Prostate gland (tissue), 2 donors: ENCODE measurements at regions not wholly inside any gene's neighbourhood (a gene's known extent, or its start where the extent isn't known, plus 50 kb on each side); places are given as distances from the start of the nearest gene placed in this dataset.

Source experiments
- DNase-seq: peaks from one replicate; pipeline ENCODE4 v3.0.0-alpha.2; 2019; ENCODE audit warnings: low spot score
- H3K27ac ChIP-seq, 2 donors: fragments of 200-600 bp; sonication (generic); 2 replicates each; pipeline ENCODE4 v1.5.1; 2017 to 2019
- H3K27me3 ChIP-seq: fragments of 200-600 bp; sonication (generic); replicated peaks from 2 replicates; pipeline ENCODE4 v1.5.1; 2019; ENCODE audit not compliant: insufficient read depth
- H3K36me3 ChIP-seq, 2 donors: fragments of 200-600 bp; sonication (generic); 1 replicate in 1 of 2; 2 replicates in 1 of 2; pipeline versions ENCODE4 v1.5.1 to v1.8.1; 2017 to 2019
- H3K4me1 ChIP-seq: fragments of 200-600 bp; sonication (generic); replicated peaks from 2 replicates; pipeline ENCODE4 v1.5.1; 2019
- H3K4me3 ChIP-seq, 2 donors: fragments of 200-600 bp; sonication (generic); 2 replicates each; pipeline ENCODE4 v1.5.1; 2017 to 2019
- H3K9me3 ChIP-seq: fragments of 200-600 bp; sonication (generic); 2 replicates; pipeline ENCODE4 v1.5.1; 2017
- POLR2A ChIP-seq: fragments of 450-650 bp; IDR thresholded peaks from one replicate; pipeline ENCODE4 v1.6.1; 2016; ENCODE audit warnings: antibody characterized with exemption, mild to moderate bottlenecking
- POLR2AphosphoS5 ChIP-seq: sonication (generic); formaldehyde crosslinking; IDR thresholded peaks from one replicate; pipeline ENCODE4 v1.6.1; 2017; ENCODE audit warnings: antibody characterized with exemption
- WGBS: methylation state at CpG from one replicate; pipeline ENCODE4 v1.1.5; 2018; 5-methylcytosine and 5-hydroxymethylcytosine counted together
- intact Hi-C: fragments of 100-400 bp; cut with DNase I; formaldehyde crosslinking; loops from one replicate; pipeline ENCODE4 v1.14.2; 2022
- TF ChIP-seq, protein P1 (sequence below), 4 experiments: fragments of 200-600 bp in 2 of 4; fragments of 450-650 bp in 2 of 4; sonication (generic) in 2 of 4; IDR thresholded peaks; 1 replicate in 3 of 4; 2 replicates in 1 of 4; pipeline ENCODE4 v1.5.1; 2016 to 2019; ENCODE audit warnings: antibody characterized with exemption in 4 of 4, mild to moderate bottlenecking in 2 of 4, moderate library complexity in 2 of 4

DNA sequence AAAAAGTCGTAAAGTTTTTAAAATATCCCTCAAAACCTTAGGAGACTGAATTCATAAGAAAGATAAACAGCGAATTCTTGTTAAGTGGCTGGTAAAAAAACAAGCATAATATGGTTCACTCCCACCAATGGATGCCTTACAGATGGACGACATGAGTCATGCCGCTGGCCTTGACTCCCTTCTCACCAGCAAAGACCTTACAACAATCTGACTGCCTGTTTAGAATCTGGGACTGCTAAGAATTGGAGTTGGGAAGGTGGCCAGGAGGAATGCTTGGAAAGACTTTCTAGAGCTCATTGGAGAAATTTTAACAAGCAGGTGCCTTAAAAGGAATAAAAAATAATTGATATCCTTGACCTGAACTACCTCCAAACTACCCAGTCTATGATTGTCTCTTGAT is 206.9 kb upstream of the FMN2 start:
- intact Hi-C loops = no loop called here
- TF ChIP-seq POLR2AphosphoS5 (no peak), POLR2A (no peak)
- TF ChIP-seq, protein P1, sequence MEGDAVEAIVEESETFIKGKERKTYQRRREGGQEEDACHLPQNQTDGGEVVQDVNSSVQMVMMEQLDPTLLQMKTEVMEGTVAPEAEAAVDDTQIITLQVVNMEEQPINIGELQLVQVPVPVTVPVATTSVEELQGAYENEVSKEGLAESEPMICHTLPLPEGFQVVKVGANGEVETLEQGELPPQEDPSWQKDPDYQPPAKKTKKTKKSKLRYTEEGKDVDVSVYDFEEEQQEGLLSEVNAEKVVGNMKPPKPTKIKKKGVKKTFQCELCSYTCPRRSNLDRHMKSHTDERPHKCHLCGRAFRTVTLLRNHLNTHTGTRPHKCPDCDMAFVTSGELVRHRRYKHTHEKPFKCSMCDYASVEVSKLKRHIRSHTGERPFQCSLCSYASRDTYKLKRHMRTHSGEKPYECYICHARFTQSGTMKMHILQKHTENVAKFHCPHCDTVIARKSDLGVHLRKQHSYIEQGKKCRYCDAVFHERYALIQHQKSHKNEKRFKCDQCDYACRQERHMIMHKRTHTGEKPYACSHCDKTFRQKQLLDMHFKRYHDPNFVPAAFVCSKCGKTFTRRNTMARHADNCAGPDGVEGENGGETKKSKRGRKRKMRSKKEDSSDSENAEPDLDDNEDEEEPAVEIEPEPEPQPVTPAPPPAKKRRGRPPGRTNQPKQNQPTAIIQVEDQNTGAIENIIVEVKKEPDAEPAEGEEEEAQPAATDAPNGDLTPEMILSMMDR (IDR thresholded peaks at IDR 0.05) = no peak

DNA sequence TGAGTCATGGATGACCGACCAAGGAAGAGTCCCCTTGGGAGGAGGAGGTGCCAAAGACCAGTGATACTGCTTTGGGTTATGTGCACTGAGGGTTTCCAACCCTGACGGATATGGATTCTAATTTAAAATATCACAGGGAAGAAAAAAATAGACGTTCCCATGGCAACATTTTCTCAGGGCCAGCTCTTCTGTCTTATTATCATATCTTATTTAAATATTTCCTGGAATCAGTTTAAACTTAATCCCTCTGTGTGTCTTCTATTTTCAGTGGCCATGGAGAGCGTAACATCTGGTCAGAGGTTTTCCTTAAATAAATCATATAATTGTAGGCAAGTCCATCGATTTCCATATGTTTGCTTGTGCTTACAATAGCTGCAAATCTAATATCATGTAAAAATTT is 205.4 kb upstream of the FMN2 start:
- WGBS = 91% methylated on average over 5 of the region's 5 CpGs
- TF ChIP-seq, protein P1 (IDR thresholded peaks at IDR 0.05) = no peak
- TF ChIP-seq POLR2AphosphoS5 (no peak), POLR2A (no peak)
- intact Hi-C loops = no loop called here

More for the DNA sequence above, 206.9 kb upstream of the FMN2 start:
- peak overlapping the region in 1 of 2 donors; percentile 70 for H3K27ac ChIP-seq
- WGBS = 69% methylated on average over 4 of the region's 4 CpGs
- peaks cover 5% of the 10 kb centered on the region for H3K4me1 ChIP-seq
- no peaks in the 10 kb centered on the region for H3K27me3 ChIP-seq
- H3K9me3 ChIP-seq = no peaks in the 10 kb centered on the region
- no peak overlapping the region for H3K4me3 ChIP-seq
- H3K36me3 ChIP-seq = no peaks in the 10 kb centered on the region
- no peak for DNase-seq

DNA sequence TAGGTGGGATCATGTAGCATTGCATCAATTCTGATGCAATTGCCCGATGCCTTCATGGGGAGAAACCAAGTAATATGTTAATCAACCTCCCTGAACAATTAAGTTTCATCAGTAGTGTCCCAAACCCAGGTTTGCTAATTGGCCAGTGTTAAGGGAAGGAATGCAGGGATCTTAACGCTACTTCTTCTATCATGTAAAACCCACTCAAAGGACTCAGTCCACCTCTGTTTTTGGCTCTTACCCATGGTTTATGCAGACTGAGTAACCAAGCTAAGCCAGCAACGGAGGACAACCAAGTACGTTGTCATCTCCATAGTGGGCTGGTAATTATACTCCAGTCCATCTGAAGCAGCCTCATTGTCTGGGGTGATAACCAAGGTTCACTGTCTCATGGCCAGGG is 203.0 kb upstream of the FMN2 start:
- Histone ChIP-seq H3K27ac (no peak overlapping the region), H3K36me3 (no peaks in the 10 kb centered on the region), H3K9me3 (no peaks in the 10 kb centered on the region), H3K4me1 (peaks cover 5% of the 10 kb centered on the region), H3K27me3 (no peaks in the 10 kb centered on the region), H3K4me3 (no peak overlapping the region)
- intact Hi-C loops = no loop called here
- WGBS = 95% methylated on average over 4 of the region's 4 CpGs
- no peak for DNase-seq
- TF ChIP-seq POLR2AphosphoS5 (no peak), POLR2A (no peak)
- TF ChIP-seq, protein P1 (IDR thresholded peaks at IDR 0.05) = no peak

More for the DNA sequence above, 205.4 kb upstream of the FMN2 start:
- Histone ChIP-seq H3K36me3 (no peaks in the 10 kb centered on the region), H3K4me1 (peaks cover 5% of the 10 kb centered on the region), H3K27me3 (no peaks in the 10 kb centered on the region), H3K27ac (no peak overlapping the region), H3K4me3 (no peak overlapping the region), H3K9me3 (no peaks in the 10 kb centered on the region)
- DNase-seq = no peak

DNA sequence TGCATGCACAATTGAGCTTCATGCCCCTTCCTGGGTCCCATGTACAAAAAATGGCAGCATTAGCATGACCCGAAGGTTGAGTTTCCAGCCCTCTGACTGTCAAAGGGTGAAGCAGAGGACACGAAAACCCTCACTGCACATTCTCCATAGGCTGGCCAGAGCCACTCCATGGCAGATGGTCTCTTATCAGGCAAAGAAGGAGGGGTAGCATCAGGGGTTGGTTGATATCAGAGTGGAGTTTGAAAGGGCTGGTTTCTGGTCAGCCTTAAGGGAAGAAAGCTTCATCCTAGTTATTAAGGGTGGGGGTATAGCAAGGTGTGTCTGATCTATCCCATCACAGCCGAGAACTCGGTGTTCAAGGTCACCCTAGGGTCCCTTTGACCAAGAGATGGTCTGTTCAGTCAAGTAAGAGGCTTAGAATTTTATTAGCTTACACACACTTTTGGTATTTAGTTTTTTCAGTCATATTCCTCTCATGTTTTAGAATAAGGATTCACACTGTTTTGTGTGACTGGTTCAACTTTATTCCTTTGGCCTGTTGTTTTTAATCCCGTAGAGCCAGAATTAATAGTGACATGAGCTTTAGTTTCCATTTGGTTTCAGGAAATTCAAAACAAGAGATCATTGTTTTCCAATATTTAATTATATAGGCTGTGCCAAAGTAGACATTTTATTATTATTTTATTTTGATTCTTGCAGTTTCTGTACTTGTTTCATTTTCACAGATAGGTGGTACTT is 199.9 kb upstream of the FMN2 start:
- TF ChIP-seq POLR2AphosphoS5 (no peak), POLR2A (no peak)
- TF ChIP-seq, protein P1 (IDR thresholded peaks at IDR 0.05) = no peak
- 80% methylated on average over 5 of the region's 5 CpGs for WGBS
- DNase-seq = no peak
- Histone ChIP-seq H3K27ac (no peak overlapping the region), H3K4me1 (no peaks in the 10 kb centered on the region), H3K9me3 (no peaks in the 10 kb centered on the region), H3K36me3 (no peaks in the 10 kb centered on the region), H3K27me3 (no peaks in the 10 kb centered on the region), H3K4me3 (no peak overlapping the region)
- intact Hi-C loops = loop anchor here (10.0 kb wide), 1 partner anchor 1637 kb away; no protein-coding TSS in a partner anchor

DNA sequence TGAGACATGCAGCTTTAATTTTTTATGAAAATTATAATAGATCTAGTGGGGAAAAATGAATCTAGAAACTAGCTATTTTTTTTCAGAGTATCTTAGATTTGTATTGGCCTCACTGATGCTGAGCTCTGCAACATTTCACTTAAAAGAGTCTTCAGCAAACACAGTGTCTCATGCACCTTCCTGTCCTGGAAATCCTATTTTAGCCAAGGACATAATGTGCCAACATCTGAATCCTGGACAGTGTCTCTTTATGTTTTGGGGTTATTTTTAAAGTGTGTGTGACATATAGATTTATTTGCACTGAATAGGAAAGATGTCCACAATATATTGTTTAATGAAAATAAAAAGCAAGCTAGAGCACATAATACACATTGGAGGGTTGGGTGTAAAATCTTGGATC is 199.1 kb upstream of the FMN2 start:
- no peaks in the 10 kb centered on the region for H3K9me3 ChIP-seq
- no peaks in the 10 kb centered on the region for H3K4me1 ChIP-seq
- TF ChIP-seq POLR2A (no peak), POLR2AphosphoS5 (no peak)
- TF ChIP-seq, protein P1 (IDR thresholded peaks at IDR 0.05) = no peak
- DNase-seq = no peak
- no peaks in the 10 kb centered on the region for H3K27me3 ChIP-seq
- H3K27ac ChIP-seq = peak overlapping the region in 1 of 2 donors; percentile 4
- no peaks in the 10 kb centered on the region for H3K36me3 ChIP-seq
- H3K4me3 ChIP-seq = no peak overlapping the region
- intact Hi-C loops = loop anchor here (10.0 kb wide), 1 partner anchor 1638 kb away; no protein-coding TSS in a partner anchor
